H9 (cell line): ENCODE measurements at regions not wholly inside any gene's neighbourhood (a gene's known extent, or its start where the extent isn't known, plus 50 kb on each side); places are given as distances from the start of the nearest gene placed in this dataset.

ENCODE experiments used
- DNase-seq: peaks from one replicate; pipeline ENCODE4 v3.0.0-alpha.2; 2017
- H2AFZ ChIP-seq: one replicate; pipeline ENCODE4 v1.6.1; 2013; ENCODE audit warnings: mild to moderate bottlenecking, low read length, control low read depth, moderate library complexity
- H2AK5ac ChIP-seq: 2 replicates; pipeline ENCODE4 v1.6.1; 2013; ENCODE audit warnings: low read length, control low read depth, mixed read lengths; ENCODE audit not compliant: insufficient read length
- H2BK120ac ChIP-seq: one replicate; pipeline ENCODE4 v1.6.1; 2013; ENCODE audit warnings: low read depth, mild to moderate bottlenecking, low read length, control low read depth, inconsistent platforms; ENCODE audit not compliant: poor library complexity, severe bottlenecking
- H2BK12ac ChIP-seq: 2 replicates; pipeline ENCODE4 v1.6.1; 2013; ENCODE audit warnings: low read length, control low read depth, mixed read lengths, low read depth; ENCODE audit not compliant: insufficient read length
- H2BK15ac ChIP-seq: 2 replicates; pipeline ENCODE4 v1.6.1; 2013; ENCODE audit warnings: low read depth, low read length, control low read depth
- H2BK20ac ChIP-seq: one replicate; pipeline ENCODE4 v1.6.1; 2013; ENCODE audit warnings: low read depth, mild to moderate bottlenecking, low read length, control low read depth, inconsistent platforms; ENCODE audit not compliant: poor library complexity, severe bottlenecking
- H2BK5ac ChIP-seq: 2 replicates; pipeline ENCODE4 v1.6.1; 2013; ENCODE audit warnings: low read length, control low read depth, mixed read lengths; ENCODE audit not compliant: insufficient read length
- H3K14ac ChIP-seq: 2 replicates; pipeline ENCODE4 v1.6.1; 2013; ENCODE audit warnings: low read length, control low read depth; ENCODE audit not compliant: insufficient read depth
- H3K18ac ChIP-seq: 2 replicates; pipeline ENCODE4 v1.6.1; 2013; ENCODE audit warnings: low read depth, mild to moderate bottlenecking, mixed read lengths, low read length, control low read depth; ENCODE audit not compliant: insufficient read length
- H3K23ac ChIP-seq: 2 replicates; pipeline ENCODE4 v1.6.1; 2013; ENCODE audit warnings: low read length, control low read depth, mixed read lengths, low read depth; ENCODE audit not compliant: insufficient read length
- H3K23me2 ChIP-seq: 2 replicates; pipeline ENCODE4 v1.6.1; 2013; ENCODE audit warnings: low read depth, mild to moderate bottlenecking, mixed read lengths, low read length, control low read depth; ENCODE audit not compliant: insufficient read length, poor library complexity, severe bottlenecking
- H3K27ac ChIP-seq: 2 replicates; pipeline ENCODE4 v1.5.1; 2013; ENCODE audit warnings: low read length, control low read depth, mixed read lengths, low read depth; ENCODE audit not compliant: insufficient read length
- H3K27me3 ChIP-seq: 2 replicates; pipeline ENCODE4 v1.6.1; 2013; ENCODE audit warnings: low read length, control low read depth, inconsistent platforms; ENCODE audit not compliant: insufficient read depth
- H3K4ac ChIP-seq: 2 replicates; pipeline ENCODE4 v1.6.1; 2013; ENCODE audit warnings: low read depth, mild to moderate bottlenecking, control low read depth, inconsistent platforms, low read length, moderate library complexity
- H3K4me1 ChIP-seq: 2 replicates; pipeline ENCODE4 v1.6.1; 2013; ENCODE audit warnings: low read length, control low read depth, inconsistent platforms; ENCODE audit not compliant: insufficient read depth
- H3K4me2 ChIP-seq: 2 replicates; pipeline ENCODE4 v1.6.1; 2013; ENCODE audit warnings: low read length, control low read depth, mixed read lengths; ENCODE audit not compliant: insufficient read length, insufficient read depth
- H3K56ac ChIP-seq: 2 replicates; pipeline ENCODE4 v1.6.1; 2013; ENCODE audit warnings: low read depth, mild to moderate bottlenecking, mixed read lengths, low read length, control low read depth; ENCODE audit not compliant: insufficient read length
- H3K79me1 ChIP-seq: 2 replicates; pipeline ENCODE4 v1.6.1; 2013; ENCODE audit warnings: low read depth, mild to moderate bottlenecking, moderate library complexity, low read length, control low read depth, inconsistent platforms; ENCODE audit not compliant: insufficient read depth, poor library complexity, severe bottlenecking
- H3K79me2 ChIP-seq: 2 replicates; pipeline ENCODE4 v1.6.1; 2013; ENCODE audit warnings: low read length, control low read depth, inconsistent platforms; ENCODE audit not compliant: insufficient read depth
- H3K9ac ChIP-seq: 2 replicates; pipeline ENCODE4 v1.6.1; 2013; ENCODE audit warnings: low read length, control low read depth, mixed read lengths; ENCODE audit not compliant: insufficient read length; ENCODE audit errors: extremely low read depth
- H3K9me3 ChIP-seq: one replicate; pipeline ENCODE4 v1.6.1; 2013; ENCODE audit warnings: low read depth, low read length, inconsistent platforms; ENCODE audit not compliant: control insufficient read depth
- H3T11ph ChIP-seq: one replicate; pipeline ENCODE4 v1.6.1; 2013; ENCODE audit warnings: mild to moderate bottlenecking, low read length, control low read depth, inconsistent platforms
- H4K20me1 ChIP-seq: one replicate; pipeline ENCODE4 v1.6.1; 2013; ENCODE audit not compliant: control insufficient read depth, insufficient read length, insufficient read depth
- H4K5ac ChIP-seq: 2 replicates; pipeline ENCODE4 v1.6.1; 2013; ENCODE audit warnings: low read depth, mild to moderate bottlenecking, mixed read lengths, low read length, control low read depth; ENCODE audit not compliant: insufficient read length
- H4K8ac ChIP-seq: replicated peaks from 2 replicates; pipeline ENCODE4 v1.6.1; 2013; ENCODE audit warnings: low read length, control low read depth, mixed read lengths, low read depth; ENCODE audit not compliant: insufficient read length
- H4K91ac ChIP-seq: 2 replicates; pipeline ENCODE4 v1.6.1; 2013; ENCODE audit warnings: low read depth, mild to moderate bottlenecking, moderate library complexity, mixed read lengths, low read length, control low read depth; ENCODE audit not compliant: insufficient read length
- H3K27ac Mint-ChIP-seq, 3 experiments: 2 replicates in 2 of 3; 3 replicates in 1 of 3; pipeline ENCODE4 v1.8.0; 2020 to 2021; ENCODE audit warnings: mixed read lengths in 3 of 3, mild to moderate bottlenecking in 1 of 3, moderate library complexity in 1 of 3
- H3K27me3 Mint-ChIP-seq: 2 replicates; pipeline ENCODE4 v1.8.0; 2021; ENCODE audit warnings: low read depth, mild to moderate bottlenecking, moderate library complexity, mixed read lengths
- H3K36me3 Mint-ChIP-seq, 3 experiments: 2 replicates in 2 of 3; 3 replicates in 1 of 3; pipeline ENCODE4 v1.8.0; 2020 to 2021; ENCODE audit warnings: low read depth in 3 of 3, mixed read lengths in 3 of 3; ENCODE audit not compliant: insufficient read depth in 1 of 3
- H3K4me1 Mint-ChIP-seq, 2 experiments: 2 replicates each; pipeline ENCODE4 v1.8.0; 2020; ENCODE audit warnings: mixed read lengths in 2 of 2
- H3K4me3 Mint-ChIP-seq, 2 experiments: 2 replicates in 1 of 2; 3 replicates in 1 of 2; pipeline ENCODE4 v1.8.0; 2020 to 2021; ENCODE audit warnings: mild to moderate bottlenecking in 2 of 2, mixed read lengths in 2 of 2, moderate library complexity in 1 of 2
- H3K9me3 Mint-ChIP-seq, 2 experiments: 2 replicates in 1 of 2; 3 replicates in 1 of 2; pipeline ENCODE4 v1.8.0; 2020; ENCODE audit warnings: mild to moderate bottlenecking in 2 of 2, mixed read lengths in 2 of 2, moderate library complexity in 1 of 2
- WGBS: extraction: QIAGEN DNeasy Blood & Tissue Kit; methylation state at CpG from one replicate; pipeline ENCODE4 v1.1.7; 2013; ENCODE audit warnings: missing lambda C conversion rate, low lambda C conversion rate, mixed read lengths; ENCODE audit not compliant: insufficient read length; ENCODE audit errors: extremely low coverage; 5-methylcytosine and 5-hydroxymethylcytosine counted together
- TF ChIP-seq, protein P1 (sequence below): fragments of 200-600 bp; sonication (generic); conservative IDR thresholded peaks from 3 replicates; pipeline ENCODE4 v1.8.0; 2021; ENCODE audit warnings: antibody characterized with exemption, mild to moderate bottlenecking

DNA sequence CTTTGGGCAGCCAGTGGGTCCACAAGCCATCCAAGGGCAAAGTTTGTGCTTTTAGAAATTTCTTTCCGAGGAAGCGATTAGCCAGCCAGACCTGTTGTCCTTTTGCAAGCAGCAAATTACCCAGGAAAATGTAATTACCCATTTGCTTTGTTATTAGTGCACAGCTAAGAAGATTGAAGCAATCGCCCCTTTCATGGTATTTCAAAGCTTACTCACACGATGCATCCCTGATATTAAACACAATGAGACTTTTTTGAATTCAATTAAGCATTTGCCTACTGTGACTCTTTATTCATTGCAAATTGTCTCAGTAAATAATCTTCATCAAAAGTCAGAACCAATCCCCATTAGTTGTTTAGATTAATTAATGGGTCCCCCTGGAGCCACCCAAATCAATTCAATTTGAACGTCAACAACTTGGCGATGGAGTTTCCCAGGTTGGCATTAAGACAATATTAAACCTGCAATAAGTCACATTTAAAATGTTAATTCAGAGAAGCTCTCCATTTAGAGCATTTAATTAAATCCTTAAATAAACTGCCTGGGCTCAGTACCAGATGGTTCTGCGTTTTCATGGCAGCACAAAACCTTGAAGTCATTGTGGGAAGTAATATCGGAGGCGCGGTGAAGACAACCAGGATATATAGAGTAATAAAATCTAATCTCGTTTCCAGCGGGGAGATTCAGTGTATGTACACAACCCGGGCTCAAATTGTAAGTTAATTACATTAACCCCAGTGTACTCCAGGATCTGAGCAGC lies 366.2 kb upstream of the TNRC6C start:
- H3K23ac ChIP-seq = no peak overlapping the region
- H3K14ac ChIP-seq = no peak overlapping the region
- H3K27ac ChIP-seq = no peak overlapping the region
- H3K27ac Mint-ChIP-seq = no peak overlapping the region
- no peak overlapping the region for H4K8ac ChIP-seq
- H2AK5ac ChIP-seq = no peak overlapping the region
- H3K9me3 ChIP-seq = no peaks in the 10 kb centered on the region
- H2BK15ac ChIP-seq = no peak overlapping the region
- TF ChIP-seq, protein P1, sequence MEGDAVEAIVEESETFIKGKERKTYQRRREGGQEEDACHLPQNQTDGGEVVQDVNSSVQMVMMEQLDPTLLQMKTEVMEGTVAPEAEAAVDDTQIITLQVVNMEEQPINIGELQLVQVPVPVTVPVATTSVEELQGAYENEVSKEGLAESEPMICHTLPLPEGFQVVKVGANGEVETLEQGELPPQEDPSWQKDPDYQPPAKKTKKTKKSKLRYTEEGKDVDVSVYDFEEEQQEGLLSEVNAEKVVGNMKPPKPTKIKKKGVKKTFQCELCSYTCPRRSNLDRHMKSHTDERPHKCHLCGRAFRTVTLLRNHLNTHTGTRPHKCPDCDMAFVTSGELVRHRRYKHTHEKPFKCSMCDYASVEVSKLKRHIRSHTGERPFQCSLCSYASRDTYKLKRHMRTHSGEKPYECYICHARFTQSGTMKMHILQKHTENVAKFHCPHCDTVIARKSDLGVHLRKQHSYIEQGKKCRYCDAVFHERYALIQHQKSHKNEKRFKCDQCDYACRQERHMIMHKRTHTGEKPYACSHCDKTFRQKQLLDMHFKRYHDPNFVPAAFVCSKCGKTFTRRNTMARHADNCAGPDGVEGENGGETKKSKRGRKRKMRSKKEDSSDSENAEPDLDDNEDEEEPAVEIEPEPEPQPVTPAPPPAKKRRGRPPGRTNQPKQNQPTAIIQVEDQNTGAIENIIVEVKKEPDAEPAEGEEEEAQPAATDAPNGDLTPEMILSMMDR = no peak
- H3T11ph ChIP-seq = no peak overlapping the region
- H2AFZ ChIP-seq = no peak overlapping the region
- H3K27me3 Mint-ChIP-seq = peaks cover 2% of the 10 kb centered on the region; the same call in 1 of the 2 replicates
- no peak overlapping the region for H3K18ac ChIP-seq
- no peak overlapping the region for H3K4me2 ChIP-seq
- no peaks in the 10 kb centered on the region for H4K20me1 ChIP-seq
- H3K4me1 ChIP-seq = peaks cover 2% of the 10 kb centered on the region; the same call in 1 of the 2 replicates
- no peak overlapping the region for H2BK12ac ChIP-seq
- H3K4me3 Mint-ChIP-seq = no peak overlapping the region
- no peaks in the 10 kb centered on the region for H3K27me3 ChIP-seq
- no peaks in the 10 kb centered on the region for H3K23me2 ChIP-seq
- H3K4me1 Mint-ChIP-seq = peaks cover 9 to 18% of the 10 kb centered on the region in 2 experiments
- H4K5ac ChIP-seq = no peak overlapping the region
- no peak overlapping the region for H3K9ac ChIP-seq
- no peaks in the 10 kb centered on the region for H3K79me1 ChIP-seq
- H3K79me2 ChIP-seq = no peaks in the 10 kb centered on the region
- no peaks in the 10 kb centered on the region for H3K36me3 Mint-ChIP-seq
- H4K91ac ChIP-seq = no peak overlapping the region
- H2BK20ac ChIP-seq = no peak overlapping the region
- no peaks in the 10 kb centered on the region; a peak in 1 of 5 replicates for H3K9me3 Mint-ChIP-seq
- WGBS = no CpG with 5 or more reads among the region's 13 CpGs
- no peak overlapping the region for H2BK120ac ChIP-seq
- H3K56ac ChIP-seq = no peak overlapping the region
- no peak for DNase-seq
- H3K4ac ChIP-seq = no peak overlapping the region
- H2BK5ac ChIP-seq = no peak overlapping the region
